ENCODE measurements at regions not wholly inside any gene's neighbourhood (a gene's known extent, or its start where the extent isn't known, plus 50 kb on each side); places are given as distances from the start of the nearest gene placed in this dataset.
"Not testable (repeated sequence)": the region's sequence is repeated elsewhere in the genome, so short reads cannot be mapped to it uniquely, and the experiment has no call there.

DNA sequence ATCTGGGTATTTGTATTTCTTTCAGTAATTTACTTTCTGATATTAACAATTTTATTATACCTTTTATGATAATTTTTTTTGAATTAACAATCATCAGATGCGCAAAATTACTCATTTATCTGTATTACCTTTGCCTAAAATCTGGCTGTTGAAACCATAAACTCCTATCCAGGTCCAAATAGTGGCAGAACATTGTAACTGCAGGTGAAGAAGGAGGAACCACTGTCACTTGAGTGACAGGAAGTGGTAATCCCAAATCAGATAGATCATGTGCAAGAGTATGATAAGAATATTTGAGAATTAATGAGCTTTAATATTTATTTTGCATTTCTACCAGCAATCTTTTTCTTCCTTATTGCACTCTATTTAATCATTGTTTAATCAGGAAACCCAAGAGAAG is 139.3 kb upstream of the TLE4 start:
- H3K4me3 ChIP-seq (ENCODE audit: insufficient read depth, low read length, poor library complexity, severe bottlenecking), result no peak overlapping the region
- H3K9ac ChIP-seq (ENCODE audit: low read length), result no peak overlapping the region
- no peaks in the 10 kb centered on the region for H3F3A ChIP-seq (ENCODE audit: insufficient read depth)
- no peaks in the 10 kb centered on the region for H3K27me3 ChIP-seq (ENCODE audit: low read length)
- H3K9me3 ChIP-seq (ENCODE audit: insufficient read depth, low read length), result no peaks in the 10 kb centered on the region
- no peak overlapping the region for H3K4me2 ChIP-seq (ENCODE audit: low read depth, low read length, poor library complexity, severe bottlenecking)
- no peaks in the 10 kb centered on the region for H4K20me1 ChIP-seq (ENCODE audit: low read depth, low read length)
- H3K36me3 ChIP-seq (ENCODE audit: low read length), result no peaks in the 10 kb centered on the region
- TF ChIP-seq, protein P1, sequence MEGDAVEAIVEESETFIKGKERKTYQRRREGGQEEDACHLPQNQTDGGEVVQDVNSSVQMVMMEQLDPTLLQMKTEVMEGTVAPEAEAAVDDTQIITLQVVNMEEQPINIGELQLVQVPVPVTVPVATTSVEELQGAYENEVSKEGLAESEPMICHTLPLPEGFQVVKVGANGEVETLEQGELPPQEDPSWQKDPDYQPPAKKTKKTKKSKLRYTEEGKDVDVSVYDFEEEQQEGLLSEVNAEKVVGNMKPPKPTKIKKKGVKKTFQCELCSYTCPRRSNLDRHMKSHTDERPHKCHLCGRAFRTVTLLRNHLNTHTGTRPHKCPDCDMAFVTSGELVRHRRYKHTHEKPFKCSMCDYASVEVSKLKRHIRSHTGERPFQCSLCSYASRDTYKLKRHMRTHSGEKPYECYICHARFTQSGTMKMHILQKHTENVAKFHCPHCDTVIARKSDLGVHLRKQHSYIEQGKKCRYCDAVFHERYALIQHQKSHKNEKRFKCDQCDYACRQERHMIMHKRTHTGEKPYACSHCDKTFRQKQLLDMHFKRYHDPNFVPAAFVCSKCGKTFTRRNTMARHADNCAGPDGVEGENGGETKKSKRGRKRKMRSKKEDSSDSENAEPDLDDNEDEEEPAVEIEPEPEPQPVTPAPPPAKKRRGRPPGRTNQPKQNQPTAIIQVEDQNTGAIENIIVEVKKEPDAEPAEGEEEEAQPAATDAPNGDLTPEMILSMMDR (IDR thresholded peaks at IDR 0.05; ENCODE audit: insufficient read depth, low read length, poor library complexity, severe bottlenecking), result no peak
- no peak for TF ChIP-seq EZH2phosphoT487 (conservative IDR thresholded peaks at IDR 0.05; ENCODE audit: low read length)
- no peaks in the 10 kb centered on the region for H3K79me2 ChIP-seq (ENCODE audit: insufficient read depth, low read length)
- no peak overlapping the region for H2AFZ ChIP-seq (ENCODE audit: low read depth, low read length, severe bottlenecking)
- no peaks in the 10 kb centered on the region for H3K9me2 ChIP-seq (replicated peaks; ENCODE audit: insufficient read depth, low read length)
- H3K27ac ChIP-seq (ENCODE audit: low read depth, low read length), result no peak overlapping the region

DNA sequence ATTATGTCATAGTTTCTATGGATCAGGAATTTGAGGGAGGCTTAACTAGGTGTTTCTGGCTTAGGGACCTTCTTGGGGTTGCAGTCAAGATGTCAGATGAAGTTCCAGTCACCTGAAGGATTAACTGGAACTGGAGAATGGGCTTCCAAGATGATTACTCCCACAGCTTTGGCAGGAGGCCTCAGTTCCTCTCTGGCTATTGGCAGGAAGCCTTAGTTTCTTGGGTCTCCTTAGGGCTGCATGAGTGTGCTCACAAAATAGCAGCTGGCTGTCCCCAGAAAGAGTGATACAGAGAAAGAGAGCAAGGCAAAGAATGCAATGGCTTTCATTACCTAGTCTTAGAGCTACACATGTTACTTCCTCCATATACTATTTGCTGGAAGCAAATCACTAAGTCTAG is 138.1 kb upstream of the TLE4 start:
- no peaks in the 10 kb centered on the region for H3F3A ChIP-seq (ENCODE audit: insufficient read depth)
- no peaks in the 10 kb centered on the region for H3K27me3 ChIP-seq (ENCODE audit: low read length)
- TF ChIP-seq EZH2phosphoT487 (conservative IDR thresholded peaks at IDR 0.05; ENCODE audit: low read length), result no peak
- TF ChIP-seq, protein P1 (IDR thresholded peaks at IDR 0.05; ENCODE audit: insufficient read depth, low read length, poor library complexity, severe bottlenecking), result no peak
- H3K4me3 ChIP-seq (ENCODE audit: insufficient read depth, low read length, poor library complexity, severe bottlenecking), result no peak overlapping the region
- H2AFZ ChIP-seq (ENCODE audit: low read depth, low read length, severe bottlenecking), result no peak overlapping the region
- no peak overlapping the region for H3K9ac ChIP-seq (ENCODE audit: low read length)
- H3K79me2 ChIP-seq (ENCODE audit: insufficient read depth, low read length), result no peaks in the 10 kb centered on the region
- H3K9me3 ChIP-seq (ENCODE audit: insufficient read depth, low read length), result no peaks in the 10 kb centered on the region
- H3K36me3 ChIP-seq (ENCODE audit: low read length), result no peaks in the 10 kb centered on the region
- no peak overlapping the region for H3K27ac ChIP-seq (ENCODE audit: low read depth, low read length)
- no peaks in the 10 kb centered on the region for H3K9me2 ChIP-seq (replicated peaks; ENCODE audit: insufficient read depth, low read length)
- no peaks in the 10 kb centered on the region for H4K20me1 ChIP-seq (ENCODE audit: low read depth, low read length)
- H3K4me2 ChIP-seq (ENCODE audit: low read depth, low read length, poor library complexity, severe bottlenecking), result no peak overlapping the region

DNA sequence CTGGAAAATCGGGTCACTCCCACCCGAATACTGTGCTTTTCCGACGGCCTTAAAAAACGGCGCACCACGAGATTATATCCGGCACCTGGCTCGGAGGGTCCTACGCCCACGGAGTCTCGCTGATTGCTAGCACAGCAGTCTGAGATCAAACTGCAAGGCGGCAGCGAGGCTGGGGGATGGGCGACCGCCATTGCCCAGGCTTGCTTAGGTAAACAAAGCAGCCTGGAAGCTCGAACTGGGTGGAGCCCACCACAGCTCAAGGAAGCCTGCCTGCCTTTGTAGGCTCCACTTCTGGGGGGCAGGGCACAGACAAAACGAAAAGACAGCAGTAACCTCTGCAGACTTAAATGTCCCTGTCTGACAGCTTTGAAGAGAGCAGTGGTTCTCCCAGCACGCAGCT is 132.5 kb upstream of the TLE4 start:
- not testable (repeated sequence) for H3K36me3 ChIP-seq (ENCODE audit: low read length); H3K27me3 ChIP-seq (ENCODE audit: low read length); H3F3A ChIP-seq (ENCODE audit: insufficient read depth); H2AFZ ChIP-seq (ENCODE audit: low read depth, low read length, severe bottlenecking); H3K9me3 ChIP-seq (ENCODE audit: insufficient read depth, low read length); H4K20me1 ChIP-seq (ENCODE audit: low read depth, low read length); H3K4me3 ChIP-seq (ENCODE audit: insufficient read depth, low read length, poor library complexity, severe bottlenecking); H3K4me2 ChIP-seq (ENCODE audit: low read depth, low read length, poor library complexity, severe bottlenecking); H3K9ac ChIP-seq (ENCODE audit: low read length); H3K79me2 ChIP-seq (ENCODE audit: insufficient read depth, low read length); H3K27ac ChIP-seq (ENCODE audit: low read depth, low read length); H3K9me2 ChIP-seq (replicated peaks; ENCODE audit: insufficient read depth, low read length)

DNA sequence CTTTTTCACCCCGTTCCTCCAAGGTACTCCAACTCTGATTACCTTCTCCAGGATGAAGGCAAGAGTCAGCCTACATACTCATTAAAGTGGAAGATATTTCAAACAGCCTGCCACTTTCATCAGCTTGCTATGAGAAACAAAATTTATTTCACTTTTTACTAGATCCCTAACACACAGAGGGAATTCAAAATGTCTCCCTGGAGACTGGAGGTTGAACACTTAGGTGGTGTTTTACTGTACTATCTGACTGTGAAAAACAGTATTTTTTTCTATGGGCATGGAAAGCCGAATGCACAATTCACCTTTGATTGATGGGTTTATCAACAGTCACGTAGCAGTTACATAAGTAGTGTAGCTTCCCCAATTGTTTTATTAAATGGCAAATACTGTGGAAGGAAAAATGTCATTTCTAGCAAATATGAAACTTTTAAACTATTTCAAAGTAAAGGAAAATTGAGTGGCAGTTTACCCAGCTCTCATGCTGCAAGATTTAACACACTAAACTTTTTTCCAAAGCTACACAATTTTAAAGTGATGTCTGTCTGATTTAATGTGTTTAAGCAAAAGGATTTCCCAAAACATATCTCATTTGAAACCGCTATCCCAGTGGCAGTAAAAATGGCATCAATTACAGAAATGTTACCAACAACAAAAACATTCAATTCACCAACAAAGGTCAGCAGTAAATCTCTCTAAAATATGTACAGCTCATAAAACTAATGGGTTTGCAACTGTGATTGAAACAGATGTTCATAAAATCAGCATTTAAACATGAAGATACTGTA is 125.0 kb upstream of the TLE4 start:
- H3K9ac ChIP-seq (ENCODE audit: low read length), result no peak overlapping the region
- H3F3A ChIP-seq (ENCODE audit: insufficient read depth), result no peaks in the 10 kb centered on the region
- no peak overlapping the region for H3K27ac ChIP-seq (ENCODE audit: low read depth, low read length)
- H2AFZ ChIP-seq (ENCODE audit: low read depth, low read length, severe bottlenecking), result no peak overlapping the region
- H3K4me3 ChIP-seq (ENCODE audit: insufficient read depth, low read length, poor library complexity, severe bottlenecking), result no peak overlapping the region
- no peaks in the 10 kb centered on the region for H3K9me2 ChIP-seq (replicated peaks; ENCODE audit: insufficient read depth, low read length)
- no peaks in the 10 kb centered on the region for H3K36me3 ChIP-seq (ENCODE audit: low read length)
- no peaks in the 10 kb centered on the region for H3K79me2 ChIP-seq (ENCODE audit: insufficient read depth, low read length)
- H4K20me1 ChIP-seq (ENCODE audit: low read depth, low read length), result no peaks in the 10 kb centered on the region
- no peaks in the 10 kb centered on the region for H3K9me3 ChIP-seq (ENCODE audit: insufficient read depth, low read length)
- H3K4me2 ChIP-seq (ENCODE audit: low read depth, low read length, poor library complexity, severe bottlenecking), result no peak overlapping the region
- H3K27me3 ChIP-seq (ENCODE audit: low read length), result no peaks in the 10 kb centered on the region
- TF ChIP-seq, protein P1 (IDR thresholded peaks at IDR 0.05; ENCODE audit: insufficient read depth, low read length, poor library complexity, severe bottlenecking), result no peak
- TF ChIP-seq EZH2phosphoT487 (conservative IDR thresholded peaks at IDR 0.05; ENCODE audit: low read length), result no peak
